ENCODE measurements at regions not wholly inside any gene's neighbourhood (a gene's known extent, or its start where the extent isn't known, plus 50 kb on each side); places are given as distances from the start of the nearest gene placed in this dataset.

DNA sequence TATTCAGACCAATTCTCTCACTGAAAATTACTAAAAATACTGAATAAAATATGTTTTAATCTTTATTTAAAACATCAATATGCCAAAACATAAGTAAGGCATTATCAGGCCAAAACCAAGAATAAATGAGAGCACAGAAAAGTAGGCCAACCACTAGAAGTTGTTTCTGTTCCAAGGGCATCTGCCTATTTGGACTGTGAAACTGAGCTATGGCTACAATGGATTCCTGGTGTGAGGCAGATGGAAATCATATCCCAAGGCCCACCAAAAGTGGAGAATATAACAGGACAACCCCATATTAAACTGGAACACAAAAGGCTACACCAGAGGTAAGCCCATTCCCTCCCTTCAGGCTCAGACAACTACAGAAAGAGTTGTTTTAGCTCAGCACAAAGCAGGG lies 302.8 kb upstream of the IL12A start:
- TF ChIP-seq, protein P1, sequence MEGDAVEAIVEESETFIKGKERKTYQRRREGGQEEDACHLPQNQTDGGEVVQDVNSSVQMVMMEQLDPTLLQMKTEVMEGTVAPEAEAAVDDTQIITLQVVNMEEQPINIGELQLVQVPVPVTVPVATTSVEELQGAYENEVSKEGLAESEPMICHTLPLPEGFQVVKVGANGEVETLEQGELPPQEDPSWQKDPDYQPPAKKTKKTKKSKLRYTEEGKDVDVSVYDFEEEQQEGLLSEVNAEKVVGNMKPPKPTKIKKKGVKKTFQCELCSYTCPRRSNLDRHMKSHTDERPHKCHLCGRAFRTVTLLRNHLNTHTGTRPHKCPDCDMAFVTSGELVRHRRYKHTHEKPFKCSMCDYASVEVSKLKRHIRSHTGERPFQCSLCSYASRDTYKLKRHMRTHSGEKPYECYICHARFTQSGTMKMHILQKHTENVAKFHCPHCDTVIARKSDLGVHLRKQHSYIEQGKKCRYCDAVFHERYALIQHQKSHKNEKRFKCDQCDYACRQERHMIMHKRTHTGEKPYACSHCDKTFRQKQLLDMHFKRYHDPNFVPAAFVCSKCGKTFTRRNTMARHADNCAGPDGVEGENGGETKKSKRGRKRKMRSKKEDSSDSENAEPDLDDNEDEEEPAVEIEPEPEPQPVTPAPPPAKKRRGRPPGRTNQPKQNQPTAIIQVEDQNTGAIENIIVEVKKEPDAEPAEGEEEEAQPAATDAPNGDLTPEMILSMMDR (IDR thresholded peaks at IDR 0.05) = no peak
- no peak for TF ChIP-seq POLR2A (IDR thresholded peaks at IDR 0.05)

Data from adrenal gland (tissue), 5 donors.